Panc1 (cell line): ENCODE measurements at regions not wholly inside any gene's neighbourhood (a gene's known extent, or its start where the extent isn't known, plus 50 kb on each side); places are given as distances from the start of the nearest gene placed in this dataset.

Experiments used
- POLR2AphosphoS5 ChIP-seq: IDR thresholded peaks from 2 replicates; pipeline ENCODE4 v1.6.1; 2012; ENCODE audit warnings: mild to moderate bottlenecking, low read depth, low read length, moderate library complexity
- SIN3A ChIP-seq: IDR thresholded peaks from 2 replicates; pipeline ENCODE4 v1.6.1; 2012; ENCODE audit warnings: low read depth, mild to moderate bottlenecking, low read length, moderate library complexity, borderline replicate concordance; ENCODE audit not compliant: insufficient read depth
- TCF7L2 ChIP-seq: IDR thresholded peaks from 2 replicates; pipeline ENCODE4 v1.6.1; 2011; ENCODE audit warnings: mild to moderate bottlenecking, low read depth, low read length, inconsistent platforms
- TF ChIP-seq, protein P1 (sequence below): fragments of 450-650 bp; IDR thresholded peaks from 2 replicates; pipeline ENCODE4 v1.5.1; 2017; ENCODE audit warnings: mild to moderate bottlenecking
- TF ChIP-seq, protein P2 (sequence below), 2 experiments: IDR thresholded peaks; 2 replicates each; pipeline ENCODE4 v1.6.1; 2011 to 2012; ENCODE audit warnings: low read depth in 2 of 2, control low read depth in 1 of 2, low read length in 1 of 2, mild to moderate bottlenecking in 1 of 2, moderate library complexity in 1 of 2; ENCODE audit not compliant: insufficient read depth in 1 of 2

DNA sequence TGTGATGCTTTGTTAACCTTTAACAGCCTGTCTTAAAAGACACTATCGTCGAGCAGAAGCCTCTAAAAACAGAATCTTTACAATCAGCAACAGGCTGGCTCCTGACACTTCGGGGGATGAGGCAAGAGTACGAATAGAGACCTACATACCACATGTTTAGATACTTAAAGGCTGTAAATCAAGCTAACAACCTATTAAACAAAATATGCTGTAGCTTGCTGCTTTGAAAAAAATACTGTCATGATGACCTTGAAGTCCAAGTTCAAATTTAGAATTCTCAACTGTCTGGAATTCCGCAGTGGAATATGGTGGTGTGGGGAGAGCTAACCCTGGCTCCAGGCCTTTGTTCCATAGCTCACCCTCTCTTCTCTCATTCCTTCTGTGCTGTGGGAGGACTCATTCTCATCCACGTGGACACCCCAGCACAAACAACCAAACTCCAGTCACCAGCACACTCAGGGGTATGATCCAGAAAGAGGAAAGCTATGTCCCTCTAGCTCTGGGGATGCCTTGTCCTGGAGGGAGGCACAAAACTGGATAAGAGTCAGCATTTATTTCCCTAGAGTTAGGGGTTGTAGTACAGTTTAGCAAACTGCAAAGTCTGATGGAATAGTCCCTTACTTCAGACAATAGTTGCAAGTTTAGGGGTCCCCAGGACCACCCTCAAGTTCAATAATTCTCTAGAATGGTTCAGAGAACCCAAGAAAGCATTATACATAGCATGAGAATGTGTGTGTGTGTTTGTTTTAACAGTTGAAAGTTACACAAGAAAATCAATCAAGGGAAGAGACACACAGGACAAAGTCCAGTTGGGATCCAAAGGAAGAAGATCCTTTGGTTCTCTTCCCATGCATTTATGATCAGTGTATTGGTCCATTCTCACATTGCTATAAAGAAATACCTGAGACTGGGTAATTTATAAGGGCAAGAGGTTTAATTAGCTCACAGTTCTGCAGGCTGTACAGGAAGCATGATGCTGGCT lies 196.1 kb upstream of the SVIL start:
- TF ChIP-seq, protein P1, sequence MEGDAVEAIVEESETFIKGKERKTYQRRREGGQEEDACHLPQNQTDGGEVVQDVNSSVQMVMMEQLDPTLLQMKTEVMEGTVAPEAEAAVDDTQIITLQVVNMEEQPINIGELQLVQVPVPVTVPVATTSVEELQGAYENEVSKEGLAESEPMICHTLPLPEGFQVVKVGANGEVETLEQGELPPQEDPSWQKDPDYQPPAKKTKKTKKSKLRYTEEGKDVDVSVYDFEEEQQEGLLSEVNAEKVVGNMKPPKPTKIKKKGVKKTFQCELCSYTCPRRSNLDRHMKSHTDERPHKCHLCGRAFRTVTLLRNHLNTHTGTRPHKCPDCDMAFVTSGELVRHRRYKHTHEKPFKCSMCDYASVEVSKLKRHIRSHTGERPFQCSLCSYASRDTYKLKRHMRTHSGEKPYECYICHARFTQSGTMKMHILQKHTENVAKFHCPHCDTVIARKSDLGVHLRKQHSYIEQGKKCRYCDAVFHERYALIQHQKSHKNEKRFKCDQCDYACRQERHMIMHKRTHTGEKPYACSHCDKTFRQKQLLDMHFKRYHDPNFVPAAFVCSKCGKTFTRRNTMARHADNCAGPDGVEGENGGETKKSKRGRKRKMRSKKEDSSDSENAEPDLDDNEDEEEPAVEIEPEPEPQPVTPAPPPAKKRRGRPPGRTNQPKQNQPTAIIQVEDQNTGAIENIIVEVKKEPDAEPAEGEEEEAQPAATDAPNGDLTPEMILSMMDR, result no peak
- TF ChIP-seq, protein P2, sequence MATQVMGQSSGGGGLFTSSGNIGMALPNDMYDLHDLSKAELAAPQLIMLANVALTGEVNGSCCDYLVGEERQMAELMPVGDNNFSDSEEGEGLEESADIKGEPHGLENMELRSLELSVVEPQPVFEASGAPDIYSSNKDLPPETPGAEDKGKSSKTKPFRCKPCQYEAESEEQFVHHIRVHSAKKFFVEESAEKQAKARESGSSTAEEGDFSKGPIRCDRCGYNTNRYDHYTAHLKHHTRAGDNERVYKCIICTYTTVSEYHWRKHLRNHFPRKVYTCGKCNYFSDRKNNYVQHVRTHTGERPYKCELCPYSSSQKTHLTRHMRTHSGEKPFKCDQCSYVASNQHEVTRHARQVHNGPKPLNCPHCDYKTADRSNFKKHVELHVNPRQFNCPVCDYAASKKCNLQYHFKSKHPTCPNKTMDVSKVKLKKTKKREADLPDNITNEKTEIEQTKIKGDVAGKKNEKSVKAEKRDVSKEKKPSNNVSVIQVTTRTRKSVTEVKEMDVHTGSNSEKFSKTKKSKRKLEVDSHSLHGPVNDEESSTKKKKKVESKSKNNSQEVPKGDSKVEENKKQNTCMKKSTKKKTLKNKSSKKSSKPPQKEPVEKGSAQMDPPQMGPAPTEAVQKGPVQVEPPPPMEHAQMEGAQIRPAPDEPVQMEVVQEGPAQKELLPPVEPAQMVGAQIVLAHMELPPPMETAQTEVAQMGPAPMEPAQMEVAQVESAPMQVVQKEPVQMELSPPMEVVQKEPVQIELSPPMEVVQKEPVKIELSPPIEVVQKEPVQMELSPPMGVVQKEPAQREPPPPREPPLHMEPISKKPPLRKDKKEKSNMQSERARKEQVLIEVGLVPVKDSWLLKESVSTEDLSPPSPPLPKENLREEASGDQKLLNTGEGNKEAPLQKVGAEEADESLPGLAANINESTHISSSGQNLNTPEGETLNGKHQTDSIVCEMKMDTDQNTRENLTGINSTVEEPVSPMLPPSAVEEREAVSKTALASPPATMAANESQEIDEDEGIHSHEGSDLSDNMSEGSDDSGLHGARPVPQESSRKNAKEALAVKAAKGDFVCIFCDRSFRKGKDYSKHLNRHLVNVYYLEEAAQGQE (IDR thresholded peaks at IDR 0.05; ENCODE audit: insufficient read depth in 1 of 2, low read depth in 2 of 2, low read length in 1 of 2), result no peak
- no peak for TF ChIP-seq POLR2AphosphoS5
- no peak for TF ChIP-seq SIN3A
- no peak for TF ChIP-seq TCF7L2
